ENCODE measurements at regions not wholly inside any gene's neighbourhood (a gene's known extent, or its start where the extent isn't known, plus 50 kb on each side); places are given as distances from the start of the nearest gene placed in this dataset.
A peak's percentile ranks its signal among the peaks of the same experiment; 100 is the strongest.

DNA sequence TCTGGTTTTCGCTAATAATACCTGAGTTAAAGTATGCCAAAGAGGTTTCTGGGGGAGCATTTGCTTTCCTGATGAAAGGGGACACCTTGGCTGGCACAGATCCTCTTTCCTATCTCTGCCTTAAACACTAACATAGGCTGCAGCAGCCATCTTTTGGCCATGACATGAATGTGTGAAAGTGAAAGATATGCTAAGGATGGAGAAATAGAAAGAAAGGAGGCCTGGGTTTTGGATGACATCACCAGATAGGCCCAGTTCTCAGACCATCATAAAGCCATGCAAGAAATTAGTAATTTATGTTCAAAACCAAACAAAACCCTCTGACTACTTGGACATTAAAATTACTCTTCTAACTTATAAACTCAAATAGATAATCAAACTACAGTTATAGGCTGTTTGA lies 279.7 kb downstream of the COG6 start:
- H3K27ac ChIP-seq: no peak overlapping the region
- intact Hi-C loops (cut with DNase I): no loop called here
- no peak overlapping the region for H3K9ac ChIP-seq (ENCODE audit: low read depth in 2 of 2, low read length in 2 of 2)
- no peak for DNase-seq
- no peaks in the 10 kb centered on the region for H3K36me3 ChIP-seq
- H3K9me3 ChIP-seq: no peaks in the 10 kb centered on the region
- TF ChIP-seq, protein P1, sequence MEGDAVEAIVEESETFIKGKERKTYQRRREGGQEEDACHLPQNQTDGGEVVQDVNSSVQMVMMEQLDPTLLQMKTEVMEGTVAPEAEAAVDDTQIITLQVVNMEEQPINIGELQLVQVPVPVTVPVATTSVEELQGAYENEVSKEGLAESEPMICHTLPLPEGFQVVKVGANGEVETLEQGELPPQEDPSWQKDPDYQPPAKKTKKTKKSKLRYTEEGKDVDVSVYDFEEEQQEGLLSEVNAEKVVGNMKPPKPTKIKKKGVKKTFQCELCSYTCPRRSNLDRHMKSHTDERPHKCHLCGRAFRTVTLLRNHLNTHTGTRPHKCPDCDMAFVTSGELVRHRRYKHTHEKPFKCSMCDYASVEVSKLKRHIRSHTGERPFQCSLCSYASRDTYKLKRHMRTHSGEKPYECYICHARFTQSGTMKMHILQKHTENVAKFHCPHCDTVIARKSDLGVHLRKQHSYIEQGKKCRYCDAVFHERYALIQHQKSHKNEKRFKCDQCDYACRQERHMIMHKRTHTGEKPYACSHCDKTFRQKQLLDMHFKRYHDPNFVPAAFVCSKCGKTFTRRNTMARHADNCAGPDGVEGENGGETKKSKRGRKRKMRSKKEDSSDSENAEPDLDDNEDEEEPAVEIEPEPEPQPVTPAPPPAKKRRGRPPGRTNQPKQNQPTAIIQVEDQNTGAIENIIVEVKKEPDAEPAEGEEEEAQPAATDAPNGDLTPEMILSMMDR (IDR thresholded peaks at IDR 0.05): no peak
- H3K27me3 ChIP-seq: no peaks in the 10 kb centered on the region
- H3K4me1 ChIP-seq: no peaks in the 10 kb centered on the region
- no peak overlapping the region for H3K4me3 ChIP-seq

DNA sequence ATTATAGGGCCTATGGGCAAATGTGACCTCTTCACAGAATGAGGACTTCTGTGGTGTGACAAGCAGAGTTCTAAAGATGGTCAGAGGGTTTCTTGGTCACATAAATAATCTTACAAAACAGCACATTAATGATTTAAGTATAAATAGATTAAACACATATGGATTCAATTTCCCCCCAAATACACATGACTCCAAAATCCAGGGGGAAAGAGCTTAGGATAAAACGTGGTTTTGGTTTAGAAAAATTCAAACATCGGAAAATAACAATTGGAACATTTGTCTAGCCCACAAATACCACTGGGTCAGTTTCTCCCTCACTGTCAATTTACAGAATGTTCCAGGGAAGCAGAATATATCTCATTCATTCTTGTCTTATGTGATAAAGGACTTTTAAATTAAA lies 283.1 kb downstream of the COG6 start:
- Histone ChIP-seq H3K36me3 (no peaks in the 10 kb centered on the region), H3K27ac (no peak overlapping the region), H3K4me1 (no peaks in the 10 kb centered on the region), H3K4me3 (no peak overlapping the region), H3K9me3 (no peaks in the 10 kb centered on the region), H3K27me3 (no peaks in the 10 kb centered on the region), H3K9ac (ENCODE audit: low read depth in 2 of 2, low read length in 2 of 2) (no peak overlapping the region)
- TF ChIP-seq, protein P1 (IDR thresholded peaks at IDR 0.05): no peak
- DNase-seq: no peak
- intact Hi-C loops (cut with DNase I): no loop called here

DNA sequence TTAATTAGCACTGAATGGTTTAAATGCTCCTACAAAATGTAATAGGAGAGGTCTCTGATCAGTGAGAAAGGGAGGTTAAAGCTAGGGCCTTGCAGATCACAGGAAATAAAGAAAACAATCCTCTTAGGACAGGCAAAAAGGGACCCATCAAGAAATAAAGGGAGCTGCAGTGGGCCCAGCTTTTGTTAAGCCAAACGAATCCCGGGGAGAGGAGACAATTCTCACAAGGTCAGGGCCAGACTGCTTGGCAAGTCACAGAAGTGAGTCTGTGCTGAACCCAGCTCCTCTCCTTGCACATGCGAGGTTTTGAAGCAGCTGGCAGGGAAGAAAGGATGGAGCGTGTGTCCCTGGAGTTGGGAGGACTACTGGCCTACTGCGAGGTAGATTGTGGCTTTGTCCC lies 285.8 kb downstream of the COG6 start:
- no peak for DNase-seq
- intact Hi-C loops (cut with DNase I): loop anchor here (5.0 kb wide), 1 partner anchor 741 kb away; no protein-coding TSS in a partner anchor
- Histone ChIP-seq H3K9ac (ENCODE audit: low read depth in 2 of 2, low read length in 2 of 2) (no peak overlapping the region), H3K27ac (no peak overlapping the region), H3K36me3 (no peaks in the 10 kb centered on the region), H3K4me1 (no peaks in the 10 kb centered on the region), H3K9me3 (no peaks in the 10 kb centered on the region), H3K4me3 (no peak overlapping the region), H3K27me3 (no peaks in the 10 kb centered on the region)
- TF ChIP-seq, protein P1 (IDR thresholded peaks at IDR 0.05): no peak

DNA sequence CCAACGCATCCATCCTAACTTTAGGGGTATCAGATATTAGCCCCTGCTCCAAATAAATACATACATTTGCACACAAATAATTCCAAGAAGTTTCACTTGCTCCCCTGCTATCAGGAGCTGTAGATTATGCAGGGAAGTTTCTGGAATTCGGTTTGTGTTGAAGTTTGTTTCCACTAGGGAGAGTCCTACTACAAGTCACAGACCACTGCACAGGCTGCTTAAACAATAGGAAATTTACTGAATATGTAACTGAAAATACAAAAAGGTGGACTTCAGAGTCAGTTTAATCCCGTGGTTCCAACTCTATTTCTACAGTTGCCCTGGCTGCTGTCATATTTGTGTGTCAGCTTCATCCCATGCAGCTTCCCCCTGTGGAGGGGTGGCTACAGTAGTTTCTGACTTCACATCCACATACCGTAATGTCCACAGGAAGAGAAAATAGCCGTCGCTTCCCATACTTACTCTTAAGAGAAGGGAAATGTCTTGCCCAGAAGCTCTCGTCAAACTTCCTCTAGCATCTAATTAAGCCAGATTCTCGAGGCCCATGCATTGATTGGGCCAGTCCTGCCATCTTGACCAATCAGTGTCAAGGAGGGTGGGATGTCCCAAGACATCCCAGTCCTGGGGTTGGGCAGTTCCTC lies 286.6 kb downstream of the COG6 start:
- Histone ChIP-seq H3K36me3 (no peaks in the 10 kb centered on the region), H3K9ac (ENCODE audit: low read depth in 2 of 2, low read length in 2 of 2) (no peak overlapping the region), H3K27me3 (no peaks in the 10 kb centered on the region), H3K27ac (no peak overlapping the region), H3K4me1 (no peaks in the 10 kb centered on the region), H3K4me3 (no peak overlapping the region), H3K9me3 (no peaks in the 10 kb centered on the region)
- DNase-seq: no peak
- TF ChIP-seq, protein P1 (IDR thresholded peaks at IDR 0.05): no peak
- intact Hi-C loops (cut with DNase I): loop anchor here (5.0 kb wide), 1 partner anchor 740 kb away; no protein-coding TSS in a partner anchor

DNA sequence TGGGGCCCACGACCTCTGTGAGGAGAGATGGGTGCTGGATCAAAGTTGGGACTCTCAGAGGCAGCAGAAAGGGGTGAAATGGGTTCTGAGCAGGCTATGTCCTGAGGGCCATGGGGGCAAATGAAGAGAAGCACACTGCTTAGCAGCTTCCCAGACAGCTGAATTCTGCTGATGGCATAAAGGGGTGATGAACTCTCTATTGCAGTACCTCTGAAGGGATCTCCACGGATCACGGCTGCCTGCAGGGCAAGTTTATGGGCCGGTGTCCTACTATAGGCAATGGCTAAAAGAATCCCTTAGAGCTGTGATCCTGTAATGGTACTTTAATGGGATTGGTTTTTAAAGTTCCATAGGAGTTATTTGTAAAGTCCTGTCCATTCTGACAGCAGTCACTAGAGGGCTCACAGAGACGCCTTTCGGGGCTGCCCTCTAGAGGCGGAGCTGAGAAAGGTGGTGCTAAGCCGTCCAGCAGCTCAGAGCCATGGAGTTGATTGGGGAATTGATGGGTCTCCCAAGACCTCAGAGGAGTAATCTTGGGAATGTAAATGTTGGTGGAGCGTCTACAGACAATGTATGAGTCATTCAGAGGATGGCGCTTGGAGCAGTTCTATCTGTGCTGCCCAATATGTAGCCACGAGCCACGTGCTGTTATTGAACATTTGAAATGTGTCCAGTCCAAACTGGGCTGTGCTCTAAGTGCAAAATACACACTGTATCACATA lies 287.3 kb downstream of the COG6 start:
- Histone ChIP-seq H3K36me3 (no peaks in the 10 kb centered on the region), H3K27ac (no peak overlapping the region), H3K4me3 (no peak overlapping the region), H3K9ac (ENCODE audit: low read depth in 2 of 2, low read length in 2 of 2) (no peak overlapping the region), H3K27me3 (no peaks in the 10 kb centered on the region), H3K4me1 (no peaks in the 10 kb centered on the region), H3K9me3 (no peaks in the 10 kb centered on the region)
- intact Hi-C loops (cut with DNase I): loop anchor here (5.0 kb wide), 1 partner anchor 740 kb away; no protein-coding TSS in a partner anchor
- TF ChIP-seq, protein P1 (IDR thresholded peaks at IDR 0.05): peak; percentile 90
- peak; percentile 59 for DNase-seq

All from colonic mucosa (tissue), 4 donors.